GM18867 (cell line): ENCODE measurements at regions not wholly inside any gene's neighbourhood (a gene's known extent, or its start where the extent isn't known, plus 50 kb on each side); places are given as distances from the start of the nearest gene placed in this dataset.

Experiments
- ATAC-seq: cut with Tn5 transposase; IDR thresholded peaks from one replicate; pipeline ENCODE4 v1.9.1; 2021; ENCODE audit warnings: mild to moderate bottlenecking, moderate library complexity; ENCODE audit not compliant: unreplicated experiment

DNA sequence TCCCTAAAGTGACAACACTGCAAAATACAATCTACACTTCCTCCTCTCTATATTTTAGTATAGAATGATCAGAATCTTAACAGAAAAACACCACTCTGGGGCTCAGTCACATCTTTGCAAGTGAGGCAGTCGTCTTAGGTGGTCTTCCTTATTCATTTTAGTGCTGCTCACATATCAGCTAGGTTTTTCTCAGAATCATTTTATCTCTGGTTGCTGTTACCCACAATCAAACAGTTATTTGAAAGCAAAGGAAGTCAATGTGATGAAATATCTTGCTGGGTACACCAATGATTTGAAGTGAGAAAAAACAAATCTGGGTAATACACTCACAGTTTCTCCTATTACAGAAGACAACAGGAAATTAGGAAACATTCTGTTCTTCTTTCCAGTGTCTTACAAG lies 275.2 kb downstream of the DSEL start:
- no peak for ATAC-seq

DNA sequence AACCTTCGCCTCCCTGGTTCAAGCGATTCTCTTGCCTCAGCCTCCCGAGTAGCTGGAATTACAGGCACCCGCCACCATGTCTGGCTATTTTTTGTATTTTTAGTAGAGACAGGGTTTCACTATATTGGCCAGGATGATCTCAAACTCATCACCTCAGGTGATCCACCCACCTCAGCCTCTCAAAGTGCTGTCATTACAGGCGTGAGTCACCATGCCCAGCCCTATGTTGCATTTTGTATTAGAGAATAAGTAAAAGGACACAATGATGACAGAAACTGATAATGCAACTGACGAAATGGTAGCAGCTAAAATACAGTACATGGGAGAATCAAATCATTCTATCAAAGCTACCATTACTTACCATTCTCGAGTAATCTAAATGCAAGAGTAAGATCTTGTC lies 276.7 kb downstream of the DSEL start:
- no peak for ATAC-seq

DNA sequence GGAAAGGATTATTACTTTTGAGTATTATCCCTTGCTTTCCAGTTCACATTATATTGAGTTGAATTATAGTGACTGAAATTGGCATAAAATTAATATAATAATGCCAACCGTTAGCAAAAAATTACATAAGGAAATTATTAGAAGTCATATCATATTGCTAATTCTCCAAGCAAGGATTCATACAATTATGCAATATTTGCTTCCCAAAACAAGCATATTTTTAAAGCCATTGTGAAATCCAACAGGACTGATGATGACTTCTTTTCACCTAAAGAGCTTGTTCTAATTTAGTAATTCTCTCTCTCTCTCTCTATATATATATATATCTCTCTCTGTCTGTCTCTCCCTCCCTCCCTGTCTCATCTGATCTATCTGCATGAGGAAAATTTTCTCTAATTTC lies 283.5 kb downstream of the DSEL start:
- ATAC-seq: no peak

DNA sequence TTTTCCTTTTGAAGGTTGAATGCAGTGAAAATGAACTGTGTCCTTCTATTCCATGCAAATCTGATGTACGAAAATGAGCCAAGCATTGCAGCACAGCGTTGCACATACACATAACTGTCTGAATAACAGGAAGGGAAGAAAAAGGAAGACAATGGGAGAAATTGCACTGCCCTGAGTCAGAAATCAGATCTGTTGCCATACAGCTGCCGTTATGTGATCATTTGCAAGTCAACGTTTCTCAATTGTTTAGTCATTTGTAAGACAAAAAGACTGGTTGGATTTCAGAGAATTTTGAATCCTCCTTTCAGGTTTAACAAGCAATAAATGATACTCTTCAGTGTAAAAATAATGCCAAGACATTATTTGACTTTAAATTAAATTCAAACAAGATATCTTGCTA lies 284.1 kb downstream of the DSEL start:
- ATAC-seq: no peak

DNA sequence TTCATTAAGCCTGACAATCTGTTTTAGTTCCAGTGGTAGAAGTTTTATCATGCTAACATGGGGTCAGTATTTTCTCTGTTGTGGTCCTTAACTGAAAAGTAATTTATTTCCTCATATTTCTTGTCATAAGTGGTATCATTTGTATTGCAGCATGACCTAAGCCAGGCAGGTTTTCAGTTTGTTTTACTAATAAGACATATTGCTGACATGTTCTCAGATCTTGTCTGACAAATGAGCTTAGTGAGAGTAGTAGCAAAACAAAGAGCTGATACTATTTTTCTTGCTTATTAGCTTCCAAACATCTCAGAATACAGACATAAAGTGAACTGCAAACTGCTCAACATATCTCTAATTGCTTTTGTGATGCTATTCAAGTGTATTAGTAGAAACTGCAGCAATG lies 293.6 kb downstream of the DSEL start:
- ATAC-seq: no peak

DNA sequence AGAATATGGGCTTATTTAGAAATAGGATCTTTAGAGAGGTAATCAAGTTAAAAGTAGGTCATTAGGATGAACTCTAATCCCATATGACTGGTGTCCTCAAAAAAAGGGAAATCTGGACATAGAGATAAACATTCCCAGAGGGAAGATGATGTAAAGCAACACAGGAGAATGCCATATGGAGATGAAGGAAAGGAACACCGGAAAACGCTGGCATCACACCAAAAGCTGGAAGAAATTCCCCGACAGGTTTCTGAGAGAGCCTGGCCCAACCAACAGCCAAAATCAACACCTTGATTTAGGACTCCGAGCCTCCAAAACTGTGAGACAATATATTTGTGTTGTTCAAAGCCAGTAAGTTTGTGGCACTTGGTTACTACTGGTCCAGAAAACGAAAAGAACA lies 296.7 kb downstream of the DSEL start:
- ATAC-seq: no peak

DNA sequence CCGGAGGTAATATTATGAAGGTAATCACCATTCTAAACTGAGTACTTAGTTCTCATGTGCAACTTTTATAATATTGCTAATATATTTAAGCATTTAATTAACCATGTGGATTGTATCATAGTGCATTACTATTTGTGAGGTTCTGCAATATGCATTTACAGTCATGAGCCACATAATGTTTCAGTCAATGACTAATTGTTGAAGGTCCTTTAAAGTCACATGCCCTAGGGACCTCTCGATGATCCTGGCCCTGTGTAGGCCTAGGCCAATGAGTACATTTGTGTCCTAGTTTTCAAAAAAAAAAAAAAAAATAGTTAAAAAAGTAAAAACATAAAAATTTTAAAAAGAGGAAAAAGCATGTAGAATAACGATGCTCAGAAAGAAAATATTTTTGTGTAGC lies 298.0 kb downstream of the DSEL start:
- no peak for ATAC-seq

DNA sequence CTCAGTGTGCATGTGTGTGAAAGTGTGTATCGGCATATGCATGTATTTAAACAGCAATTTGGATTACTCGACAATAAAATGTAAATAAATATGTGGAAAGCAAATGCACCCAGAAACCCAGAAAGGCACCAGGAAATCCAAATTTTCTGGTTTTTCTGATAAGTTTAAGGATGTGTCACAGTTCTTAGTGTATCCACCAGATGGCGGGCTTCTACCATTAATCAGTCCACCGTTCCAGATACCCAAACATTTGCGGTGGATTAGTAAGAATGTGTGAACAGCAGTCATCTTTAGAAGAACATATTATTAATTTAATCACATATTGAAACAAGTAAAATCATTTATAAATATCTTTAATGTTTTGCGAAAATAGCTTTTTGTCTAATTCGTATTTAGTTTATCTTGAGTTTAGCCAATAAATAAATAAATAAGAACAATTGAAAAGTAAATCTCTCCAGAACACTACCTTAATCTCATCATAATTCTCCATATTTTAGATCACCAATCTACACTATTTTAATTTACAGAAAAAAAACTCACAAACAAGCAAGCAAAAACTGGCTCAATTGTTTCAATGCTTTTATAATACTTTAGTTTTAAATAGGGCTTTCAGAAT lies 298.9 kb downstream of the DSEL start:
- peak; percentile 89 for ATAC-seq

DNA sequence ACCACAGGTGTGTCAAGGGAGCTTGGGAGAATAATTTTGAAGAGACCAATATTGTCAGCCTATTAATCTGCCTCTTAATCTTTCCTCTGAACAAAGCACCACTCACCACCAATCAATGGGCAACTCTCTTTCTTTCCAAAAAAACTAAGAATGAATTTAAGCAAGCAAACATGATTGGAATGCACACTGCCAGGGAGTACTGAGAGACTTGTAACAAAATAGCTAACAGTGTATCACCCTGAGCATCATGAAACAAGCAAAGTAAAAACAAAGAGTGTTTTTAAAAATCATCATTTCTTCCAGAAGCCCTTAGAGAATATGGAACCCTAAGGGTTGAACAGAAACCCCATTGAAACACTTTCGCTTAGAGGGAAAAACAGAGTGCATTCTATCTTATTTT lies 299.7 kb downstream of the DSEL start:
- ATAC-seq: no peak

DNA sequence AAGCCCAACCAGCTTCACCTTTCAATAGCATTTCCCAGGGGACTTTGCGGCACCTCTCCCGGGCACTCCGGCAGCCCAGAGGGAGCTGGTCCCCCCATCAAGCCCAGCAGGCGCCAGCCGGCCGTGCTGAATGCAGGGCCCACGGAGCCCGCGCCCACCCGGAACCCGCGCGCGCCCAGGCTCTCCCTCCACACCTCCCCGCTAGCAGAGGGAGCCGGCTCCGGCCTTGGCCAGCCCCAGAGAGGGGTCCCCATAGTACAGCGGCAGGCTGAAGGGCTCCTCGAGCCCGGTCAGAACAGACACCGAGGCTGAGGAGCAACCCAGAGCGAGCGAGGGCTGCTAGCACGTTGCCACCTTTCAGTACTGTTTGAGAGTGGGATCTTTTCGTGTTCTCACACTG lies 300.8 kb downstream of the DSEL start:
- ATAC-seq: no peak

DNA sequence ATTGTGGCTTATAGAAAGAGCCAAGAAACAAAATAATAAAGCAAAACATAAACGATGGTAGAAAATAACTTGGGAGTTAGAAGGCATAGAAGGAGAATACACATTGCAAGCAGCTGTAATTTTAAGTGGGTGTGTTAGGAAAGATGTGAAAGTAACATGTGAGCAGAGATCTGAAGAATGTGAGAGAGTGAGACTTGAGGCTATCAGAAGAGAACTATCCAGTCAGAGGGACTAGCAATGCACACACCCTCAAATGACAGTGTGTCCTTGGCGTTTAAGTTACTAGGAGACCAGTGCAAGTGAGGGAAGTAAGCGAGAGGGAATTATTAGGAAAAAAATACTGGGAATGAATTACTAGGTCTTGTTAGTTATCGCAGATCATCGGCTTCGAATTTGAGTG lies 304.9 kb downstream of the DSEL start:
- ATAC-seq: no peak

DNA sequence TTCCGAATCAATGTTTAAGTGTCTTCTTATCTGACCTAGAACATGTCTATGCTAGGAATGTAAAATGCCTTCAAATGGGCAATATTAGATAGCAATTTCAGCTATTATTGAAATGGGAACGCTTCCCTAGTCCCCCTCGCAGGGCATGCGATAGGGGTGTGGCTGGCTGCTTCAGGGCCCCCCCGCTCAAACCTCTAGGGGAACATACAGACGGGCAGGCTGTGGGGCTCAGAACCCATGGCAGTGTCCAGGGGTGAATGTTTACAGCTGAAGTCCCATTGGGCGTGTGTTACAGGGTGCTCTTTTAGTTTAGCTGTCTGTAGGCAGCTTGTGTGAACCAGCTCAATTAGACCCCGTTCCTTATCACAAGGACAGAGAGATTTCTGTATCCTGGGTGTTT lies 315.9 kb downstream of the DSEL start:
- peak; percentile 15 for ATAC-seq

DNA sequence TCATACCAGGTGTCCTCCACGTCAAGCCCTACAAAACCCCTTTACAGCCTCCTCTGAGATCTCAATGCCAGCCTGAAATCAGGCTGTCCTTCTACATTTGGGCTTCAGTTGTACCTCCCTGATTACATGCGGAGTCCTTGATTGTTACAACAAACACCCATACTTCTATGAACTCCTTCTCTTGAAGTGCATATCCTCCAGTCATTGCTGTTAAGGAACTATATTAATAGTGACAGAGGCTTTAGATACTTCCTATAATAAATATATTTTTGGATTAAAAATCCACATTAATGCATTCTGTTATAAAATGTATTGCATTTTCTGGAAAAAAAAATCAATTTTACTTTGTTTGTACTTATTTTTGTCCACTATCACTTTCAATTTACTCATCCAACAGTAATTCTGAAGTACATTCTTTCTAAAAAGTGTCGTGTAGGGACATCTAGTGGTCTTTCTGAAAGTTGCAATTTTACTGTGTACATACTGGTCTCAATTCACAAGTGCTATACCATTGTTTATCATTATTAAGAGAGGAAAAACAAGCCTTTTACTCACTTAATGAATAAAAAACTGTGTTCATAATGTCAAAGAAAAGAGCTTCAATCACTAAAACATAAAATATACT lies 316.4 kb downstream of the DSEL start:
- ATAC-seq: peak; percentile 98

DNA sequence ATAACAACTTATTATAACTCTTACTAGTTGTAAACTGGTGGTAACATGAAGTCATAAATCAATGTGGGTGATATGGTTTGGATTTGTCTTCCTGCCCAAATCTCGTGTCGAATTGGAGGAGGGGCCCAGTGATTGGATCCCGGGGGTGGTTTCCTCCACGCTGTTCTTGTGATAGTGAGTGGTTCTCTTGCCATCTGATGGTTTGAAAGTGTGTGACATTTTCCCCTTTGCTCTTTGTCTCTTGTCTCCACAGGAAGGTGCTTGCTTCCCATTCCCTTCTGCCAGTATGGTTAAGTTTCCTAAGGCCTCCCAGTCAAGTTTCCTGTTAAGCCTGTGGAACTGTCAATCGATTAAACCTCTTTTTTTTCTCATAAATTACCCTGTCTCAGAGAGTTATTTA lies 321.6 kb downstream of the DSEL start:
- ATAC-seq: no peak

DNA sequence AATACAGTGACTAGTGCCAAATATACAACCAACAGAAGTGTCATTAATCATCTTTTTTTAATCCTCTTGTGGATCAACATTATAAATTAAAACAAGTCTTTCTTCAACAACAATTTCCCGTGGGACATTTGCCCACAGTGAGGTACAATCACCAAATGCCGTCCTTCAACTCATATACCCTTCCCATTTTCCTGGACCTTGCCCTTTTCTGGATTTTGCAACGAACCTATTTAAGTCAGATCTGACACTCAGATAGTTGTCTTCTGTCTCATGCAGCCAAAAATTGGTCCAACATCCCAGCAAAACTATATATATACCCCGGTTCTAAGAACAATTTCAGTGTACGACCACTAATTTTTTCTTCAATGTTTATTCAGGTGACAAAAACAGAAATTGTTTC lies 324.0 kb downstream of the DSEL start:
- ATAC-seq: no peak

DNA sequence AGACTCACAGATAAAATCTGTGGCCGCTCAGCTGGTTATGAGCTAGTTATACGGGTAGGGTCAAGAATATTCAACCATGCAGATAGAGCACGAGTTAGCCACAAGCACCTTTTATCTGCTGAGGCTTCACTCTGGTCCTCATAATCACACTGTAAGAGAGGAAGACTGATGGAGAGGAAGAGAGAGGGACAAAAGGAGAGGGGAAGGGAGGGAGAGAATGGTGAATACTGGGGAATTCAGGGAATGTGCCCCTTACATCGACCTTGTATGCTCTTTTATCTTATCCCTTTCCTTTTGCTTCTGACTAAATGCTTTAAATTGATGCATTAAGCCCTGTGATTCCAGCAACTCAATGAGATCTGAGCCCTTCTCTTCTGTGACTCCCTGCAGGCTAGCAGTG lies 333.1 kb downstream of the DSEL start:
- no peak for ATAC-seq

DNA sequence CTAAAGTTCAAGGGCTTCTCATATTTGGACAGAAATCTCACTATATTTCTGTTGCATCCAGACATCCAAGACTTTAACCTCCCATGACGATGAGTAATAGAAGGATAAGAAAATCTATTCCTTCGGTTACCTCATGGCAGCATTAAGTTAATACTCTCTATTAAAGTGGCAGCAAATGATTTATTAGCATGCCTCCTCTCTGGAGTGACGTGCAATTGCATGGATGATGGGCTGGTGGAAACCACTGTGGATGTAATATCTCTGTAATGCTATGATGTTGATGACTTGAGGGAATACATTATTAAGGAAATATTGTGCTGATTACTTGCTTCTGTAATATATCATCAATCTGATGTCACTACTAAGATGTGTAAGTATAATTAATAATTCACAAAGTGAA lies 336.8 kb downstream of the DSEL start:
- ATAC-seq: no peak

DNA sequence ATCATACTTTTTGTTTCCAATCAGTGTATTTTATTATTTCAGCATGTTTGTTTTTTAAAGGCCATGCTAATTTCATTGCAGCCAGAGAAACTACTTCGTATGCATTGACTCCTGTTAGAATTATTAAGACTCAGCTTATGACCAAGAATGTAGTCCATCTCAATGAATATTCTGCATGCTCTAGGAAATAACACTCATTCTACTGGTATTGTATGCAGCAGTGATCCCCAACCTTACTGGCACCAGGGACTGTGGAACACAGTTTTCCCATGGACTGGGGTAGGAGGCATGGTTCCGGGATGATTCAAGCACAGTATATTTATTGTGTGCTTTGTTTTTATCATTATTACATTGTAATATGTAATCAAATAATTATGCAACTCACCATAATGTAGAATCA lies 356.9 kb downstream of the DSEL start:
- no peak for ATAC-seq

DNA sequence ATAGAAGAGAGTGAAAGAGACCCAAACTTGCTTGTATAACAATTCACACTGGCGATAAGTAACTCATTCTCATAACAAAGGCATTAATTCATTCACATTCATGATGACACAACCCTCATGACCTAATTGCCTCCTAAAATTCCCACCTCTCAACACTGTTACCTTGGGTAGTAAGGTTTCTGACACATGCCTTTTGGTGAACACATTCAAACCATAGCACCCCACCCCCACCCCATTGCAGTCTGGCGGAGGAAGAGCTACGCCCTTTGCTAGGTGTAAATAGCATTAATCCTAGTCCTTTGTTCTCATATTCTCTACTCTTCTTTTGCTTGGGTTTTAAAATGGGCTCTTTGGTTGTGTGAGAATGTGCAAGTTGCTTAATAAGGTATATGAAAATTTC lies 361.5 kb downstream of the DSEL start:
- no peak for ATAC-seq

DNA sequence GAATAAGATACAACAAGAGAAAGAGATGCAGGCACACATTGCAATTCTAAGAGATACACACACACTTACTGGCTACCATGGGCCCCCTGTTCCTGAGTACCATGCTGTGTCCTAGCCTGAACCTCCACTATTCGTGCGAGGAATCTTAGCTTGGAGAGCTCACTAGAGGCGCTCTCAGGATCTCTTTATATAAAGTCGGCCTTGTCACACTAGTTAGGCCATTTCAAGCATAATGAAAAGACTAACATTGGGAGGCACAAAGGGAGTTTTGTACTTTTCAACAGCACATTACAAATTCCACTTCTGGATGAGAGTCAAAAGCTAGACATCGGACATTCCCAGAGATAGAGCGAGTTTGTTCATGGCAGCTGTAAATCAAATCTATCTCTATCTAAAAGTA lies 365.2 kb downstream of the DSEL start:
- no peak for ATAC-seq

DNA sequence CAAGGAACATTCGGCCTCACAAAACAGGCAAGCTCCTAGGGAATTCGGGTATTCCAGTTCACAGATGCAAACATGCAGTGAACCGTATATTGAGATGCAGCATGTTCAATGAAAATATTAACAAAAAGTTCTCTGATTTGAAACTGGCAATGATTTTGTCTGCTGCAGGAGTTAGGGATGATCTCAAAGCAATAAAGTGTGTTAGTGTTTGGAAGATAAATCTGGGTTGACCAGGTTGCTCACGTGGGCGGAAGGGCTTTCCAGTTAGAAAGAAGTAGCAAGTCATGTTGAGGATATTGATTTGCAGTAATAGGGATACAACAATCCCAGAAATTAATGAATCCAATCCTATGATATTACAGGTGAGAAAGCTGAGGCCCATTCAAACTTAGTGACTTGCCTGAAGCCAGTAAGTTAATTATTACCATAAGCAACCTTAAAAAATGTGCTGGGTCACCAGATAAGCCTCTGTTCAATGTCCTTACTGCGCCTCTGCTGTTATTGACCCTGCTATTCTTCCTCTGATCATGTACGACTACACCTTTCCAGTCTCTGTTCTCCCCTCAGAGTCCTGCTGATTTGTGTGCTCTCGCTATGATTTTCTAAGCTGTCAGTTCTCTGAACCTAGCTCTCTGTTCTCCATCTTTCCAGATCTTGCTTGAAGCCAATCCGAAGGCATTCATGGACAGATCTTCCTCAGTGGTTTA lies 370.8 kb downstream of the DSEL start:
- ATAC-seq: no peak

DNA sequence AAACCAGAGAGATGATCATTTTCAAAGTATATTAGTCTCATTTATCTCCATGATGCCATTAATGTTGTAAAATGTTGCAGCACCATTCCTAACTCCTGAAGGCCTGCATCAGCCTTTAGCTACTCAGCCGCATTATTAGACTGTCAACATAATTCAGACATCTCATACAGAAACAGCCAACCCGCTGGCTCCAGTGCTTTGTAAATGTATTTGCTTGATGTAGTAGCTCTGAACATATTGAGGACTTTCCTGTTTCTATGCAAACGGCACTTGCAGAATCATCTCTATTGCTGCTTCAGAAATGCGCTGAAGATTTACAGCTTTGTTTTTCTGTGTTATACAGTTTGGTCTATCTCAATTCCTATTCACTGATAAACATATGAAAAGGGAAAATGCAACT lies 372.2 kb downstream of the DSEL start:
- no peak for ATAC-seq

DNA sequence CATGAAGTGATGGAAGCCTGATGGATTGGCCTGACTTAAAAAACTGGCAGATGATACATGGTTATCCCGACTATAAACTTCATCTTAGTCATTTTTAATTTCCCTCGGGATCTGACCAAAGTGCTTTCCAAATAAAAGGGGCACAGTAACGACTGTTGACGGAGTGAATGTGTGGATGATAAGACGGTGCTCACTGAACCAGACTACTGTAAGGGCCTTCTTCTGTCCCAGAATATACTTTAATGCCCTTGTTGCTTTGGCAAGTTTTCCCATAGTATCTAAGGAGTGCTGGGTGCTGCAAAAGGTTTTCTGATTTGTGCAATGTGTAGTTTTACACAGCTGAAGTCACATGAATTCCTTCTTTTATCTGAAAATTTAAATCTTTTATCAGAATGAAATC lies 373.5 kb downstream of the DSEL start:
- ATAC-seq: no peak
